ENCODE measurements at regions not wholly inside any gene's neighbourhood (a gene's known extent, or its start where the extent isn't known, plus 50 kb on each side); places are given as distances from the start of the nearest gene placed in this dataset.

- TF ChIP-seq CTCF (conservative IDR thresholded peaks at IDR 0.05 in 1 of 2, IDR thresholded peaks at IDR 0.05 in 1 of 2; ENCODE audit: low read depth in 1 of 2, low read length in 2 of 2) (no peak), EZH2 (IDR thresholded peaks at IDR 0.05; ENCODE audit: low read length, missing control alignments) (no peak)
Observed at GRCh38 chr14:66139432-66139831, 346.7 kb upstream of the CCDC196 start.

All from fibroblast of lung (primary cell).